ENCODE measurements at regions not wholly inside any gene's neighbourhood (a gene's known extent, or its start where the extent isn't known, plus 50 kb on each side); places are given as distances from the start of the nearest gene placed in this dataset.
"Not testable (repeated sequence)": the region's sequence is repeated elsewhere in the genome, so short reads cannot be mapped to it uniquely, and the experiment has no call there.

DNA sequence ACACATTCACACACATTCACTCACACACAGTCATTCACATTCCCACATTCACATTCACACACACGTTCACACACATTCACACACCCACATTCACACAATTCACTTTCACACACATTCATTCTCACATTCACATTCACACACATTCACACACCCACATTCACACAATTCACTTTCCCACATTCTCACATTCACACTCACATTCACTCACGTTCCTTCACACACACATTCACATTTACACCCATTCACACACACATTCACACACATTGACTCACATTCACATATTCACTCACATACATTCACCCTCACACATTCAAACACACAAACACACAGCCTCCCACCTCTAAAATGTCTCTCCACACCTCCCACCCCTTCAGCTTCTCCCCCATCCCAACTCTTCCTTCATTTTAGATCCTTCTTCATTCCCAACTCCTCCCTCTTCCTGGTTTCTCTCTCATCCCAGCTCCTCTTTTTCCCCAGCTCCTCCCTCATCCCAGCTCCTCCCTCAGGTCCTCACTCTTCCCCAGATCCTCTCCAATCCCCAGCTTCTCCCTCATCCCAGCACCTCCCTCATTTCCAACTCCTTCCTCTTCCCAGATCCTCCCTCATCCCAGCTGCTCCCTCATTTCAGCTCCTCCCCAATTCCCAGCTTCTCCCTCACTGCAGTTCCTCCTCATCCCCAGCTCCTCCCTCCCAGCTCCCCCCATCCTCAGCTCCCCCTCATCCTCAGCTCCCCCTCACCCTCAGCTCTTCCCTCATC, 111.0 kb downstream of the FAM53A start:
- DNase-seq (ENCODE audit: low read depth in 1 of 2, low spot score in 1 of 2) = no peak

DNA sequence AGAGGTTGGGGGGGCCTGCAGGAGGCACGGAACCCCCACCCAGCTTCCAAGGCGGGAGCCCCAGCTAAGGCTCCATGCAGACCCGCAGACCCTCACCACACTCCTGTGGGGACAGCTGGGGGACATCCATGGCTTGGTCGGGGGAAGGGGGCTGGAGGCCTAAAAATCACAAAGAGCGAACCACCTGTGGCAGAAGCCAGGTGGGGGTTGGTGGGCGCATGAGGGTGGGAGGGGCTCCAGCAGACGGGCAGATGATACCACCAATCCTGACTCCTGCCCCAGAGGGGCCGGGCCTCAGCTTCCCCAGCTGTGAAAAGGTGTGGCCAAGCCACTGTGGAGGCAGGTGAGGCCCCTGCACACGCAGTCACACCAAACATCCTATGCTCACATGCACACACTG, 111.6 kb downstream of the FAM53A start:
- DNase-seq (ENCODE audit: low read depth in 1 of 2, low spot score in 1 of 2) = no peak

DNA sequence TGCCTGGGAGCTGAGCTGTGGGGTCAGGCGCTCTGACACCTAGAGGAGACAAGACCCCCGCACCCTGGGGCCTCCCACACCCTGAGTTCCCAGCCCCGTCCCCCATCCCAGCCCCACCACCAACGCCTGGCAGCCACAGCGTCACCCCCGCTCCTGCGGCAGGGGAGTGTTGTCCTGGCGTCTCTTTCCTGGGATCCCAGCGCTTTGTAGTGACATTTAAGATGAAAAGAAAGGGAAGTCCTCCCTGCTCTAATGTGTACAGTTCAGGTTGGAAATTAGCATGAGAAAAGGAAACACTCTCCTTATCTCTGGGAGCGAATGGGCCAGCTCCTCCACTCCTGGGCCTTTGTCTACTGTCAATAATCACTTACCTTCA, 112.1 kb downstream of the FAM53A start:
- DNase-seq (ENCODE audit: low read depth in 1 of 2, low spot score in 1 of 2) = no peak

DNA sequence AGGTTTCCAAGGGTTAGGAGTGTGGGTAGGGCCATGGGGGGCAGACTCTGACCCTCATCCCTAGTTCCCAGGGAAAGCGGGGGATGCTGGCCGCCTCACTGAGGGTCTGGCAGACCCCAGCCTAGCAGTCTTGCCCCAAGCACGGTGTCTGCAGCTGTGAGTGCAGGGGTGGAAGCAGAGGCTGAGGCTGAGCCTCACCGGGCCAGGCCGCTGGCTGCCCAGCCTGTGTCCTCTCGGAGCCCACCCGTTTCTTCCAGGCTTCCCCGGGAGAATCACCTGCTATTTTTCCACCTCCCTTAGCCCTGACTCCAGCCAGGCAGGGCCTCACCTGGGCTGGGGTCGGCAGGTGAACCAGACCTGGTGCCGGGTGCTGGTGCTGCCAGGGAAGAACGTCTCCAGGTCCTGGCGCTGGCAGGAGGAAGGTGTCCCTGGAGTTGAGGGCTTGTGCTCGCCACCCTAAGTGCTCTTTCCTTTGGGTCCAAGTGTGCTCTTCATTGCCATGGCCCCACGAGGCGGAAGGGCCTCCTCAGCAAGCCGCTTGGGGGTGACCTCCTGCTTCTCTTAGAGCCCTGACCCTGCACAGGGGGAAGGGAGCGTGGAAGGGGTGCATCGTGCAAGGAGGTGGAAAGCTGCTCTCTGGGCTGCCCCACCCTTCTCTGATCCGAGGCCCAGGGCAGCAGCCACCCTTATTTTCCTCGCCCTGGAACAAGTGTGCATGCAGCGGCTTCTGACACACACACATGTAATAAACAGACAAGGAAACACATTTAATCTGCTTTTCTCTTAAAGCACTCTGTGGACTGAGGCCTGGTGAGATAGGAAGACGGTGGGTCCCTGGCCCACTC, 112.7 kb downstream of the FAM53A start:
- no peak for DNase-seq (ENCODE audit: low read depth in 1 of 2, low spot score in 1 of 2)

DNA sequence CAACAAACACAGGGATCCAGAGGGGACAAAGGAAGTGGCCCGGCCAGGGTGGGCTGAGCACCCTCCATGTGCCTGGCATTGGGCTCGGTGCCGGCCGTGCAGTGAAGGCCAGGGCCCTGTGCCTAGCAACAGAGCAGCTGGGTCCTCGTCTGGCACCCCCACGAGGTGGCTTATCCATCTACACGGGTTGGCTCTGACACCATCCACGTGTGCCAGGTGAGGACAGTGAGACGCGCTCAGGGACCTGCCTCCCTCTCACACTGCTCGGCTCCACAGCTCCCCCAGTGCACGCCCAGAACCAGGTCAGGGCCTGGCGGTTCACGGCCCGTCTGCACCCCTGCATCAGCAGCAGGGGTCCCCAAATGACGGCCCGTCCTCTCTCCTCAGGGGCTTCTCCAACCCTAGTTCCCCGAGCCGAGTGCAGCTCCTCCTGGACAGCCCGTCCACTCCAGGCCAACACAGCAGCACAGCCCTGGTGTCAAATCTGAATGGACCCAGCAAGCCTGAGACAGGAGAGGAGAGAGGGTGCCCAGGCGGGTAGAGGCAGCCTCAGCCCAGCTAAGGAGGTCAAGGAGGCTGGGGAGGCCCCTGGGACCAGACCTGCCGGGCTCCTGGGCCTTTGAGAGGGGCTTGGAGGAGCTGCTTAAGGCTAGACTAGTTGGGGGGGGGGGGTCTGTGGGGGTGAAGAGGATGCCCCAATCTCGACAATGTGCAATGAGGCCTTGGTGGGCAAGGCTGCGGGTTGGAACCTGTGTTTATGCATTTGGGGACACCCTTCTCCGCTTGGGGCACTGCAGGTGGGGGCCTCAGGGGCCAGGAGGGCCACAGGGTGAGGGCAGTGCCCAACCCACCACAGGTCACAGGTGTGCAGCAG, 113.6 kb downstream of the FAM53A start:
- no peak for DNase-seq (ENCODE audit: low read depth in 1 of 2, low spot score in 1 of 2)

DNA sequence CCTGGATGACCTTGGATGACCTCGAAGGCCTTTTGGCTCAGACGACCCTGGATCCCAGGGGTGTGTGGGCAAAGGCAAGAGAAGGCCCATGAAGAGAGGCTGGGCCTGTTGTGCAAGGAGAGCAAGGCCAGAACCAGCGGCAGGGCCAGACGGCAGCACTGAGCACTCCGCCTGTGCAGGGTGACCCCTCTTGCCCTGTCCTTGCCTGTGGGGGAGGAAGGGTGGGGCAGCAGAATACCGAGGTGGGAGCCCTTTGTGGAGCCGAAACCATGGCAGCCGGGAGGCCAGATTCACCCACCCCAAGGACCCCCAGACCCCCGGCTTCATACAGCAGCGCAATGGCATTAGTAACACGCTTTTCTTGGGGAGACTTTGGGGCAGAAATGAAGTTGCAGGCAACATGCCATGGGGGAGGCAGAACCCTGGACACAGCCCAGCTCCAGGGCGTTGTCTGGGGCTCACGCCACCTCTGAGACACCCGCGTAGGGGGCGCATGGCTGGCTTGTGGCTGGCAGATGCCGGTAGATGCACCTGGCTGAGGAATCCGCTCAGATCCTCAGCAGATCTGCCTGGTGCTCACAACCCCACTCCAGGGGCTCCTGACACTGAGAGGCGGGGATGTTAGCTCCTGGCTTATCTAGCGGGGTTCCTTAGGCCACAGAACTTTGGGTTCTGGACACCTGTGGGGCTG, 114.5 kb downstream of the FAM53A start:
- DNase-seq (ENCODE audit: low read depth in 1 of 2, low spot score in 1 of 2) = no peak

DNA sequence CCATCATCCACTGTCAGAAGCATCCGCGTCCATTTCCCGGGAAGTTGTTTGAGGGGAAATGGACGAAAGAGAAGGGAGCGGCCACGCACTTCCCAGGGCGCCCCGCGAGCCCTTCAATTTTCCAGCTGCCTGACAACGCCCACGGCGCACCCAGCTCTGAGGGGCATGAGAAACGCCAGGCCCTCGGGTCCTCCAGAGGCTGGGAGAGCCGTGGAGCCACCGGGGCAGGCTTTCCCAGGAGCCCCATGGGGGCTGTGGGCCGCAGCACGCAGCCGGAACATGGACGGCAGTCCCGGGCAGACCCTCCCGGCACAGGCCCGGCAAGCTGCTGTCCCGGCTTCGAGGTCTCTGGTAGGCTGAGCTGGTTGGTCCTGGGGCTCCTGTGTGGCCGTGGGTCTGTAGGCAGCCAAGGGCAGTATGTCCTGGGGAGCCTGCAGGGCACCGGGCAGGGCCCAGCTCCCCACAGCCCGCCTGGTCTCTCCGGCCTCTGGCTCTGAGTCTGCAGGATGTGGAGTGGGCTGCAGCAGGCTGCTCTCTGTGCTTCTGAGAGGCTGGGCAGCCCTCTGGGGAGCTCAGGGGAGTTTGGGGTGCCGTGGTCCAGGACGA, 115.2 kb downstream of the FAM53A start:
- DNase-seq (ENCODE audit: low read depth in 1 of 2, low spot score in 1 of 2) = no peak

DNA sequence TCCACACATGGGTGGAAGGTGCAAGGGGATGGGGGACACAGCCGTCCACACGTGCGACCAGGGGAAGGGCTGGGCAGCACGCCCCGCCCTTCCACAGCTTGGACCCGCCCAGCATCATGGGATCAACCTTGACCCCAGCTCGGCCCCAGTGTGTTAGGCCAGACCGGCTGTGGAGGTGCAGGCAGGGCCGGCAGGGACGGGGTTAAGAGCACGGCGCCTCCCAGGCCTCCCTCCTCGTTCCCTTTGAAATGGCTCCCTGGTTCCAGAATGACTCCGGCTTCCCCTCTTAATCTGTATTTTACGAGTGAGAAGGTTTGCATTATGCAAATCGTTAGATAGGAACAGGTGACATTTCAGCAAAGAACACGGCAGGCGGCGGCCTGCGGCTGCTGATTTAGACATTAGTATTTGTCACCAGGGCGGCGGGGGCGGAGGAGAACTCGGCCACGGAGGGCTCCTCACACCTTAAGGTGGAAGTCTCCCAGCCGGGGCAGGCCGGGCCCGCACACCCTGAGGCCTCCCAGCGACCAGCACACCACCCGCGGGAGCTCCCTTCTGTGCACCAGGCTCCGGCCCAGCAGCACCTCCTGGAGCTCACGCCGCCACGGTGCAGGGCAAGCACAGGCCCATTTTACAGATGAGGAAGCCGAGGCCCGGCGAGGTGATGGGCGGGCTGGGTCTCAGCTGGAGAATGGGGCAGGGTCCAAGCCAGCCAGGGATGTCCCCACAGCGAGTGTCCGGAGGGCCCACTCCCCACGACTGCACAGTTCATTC, 116.1 kb downstream of the FAM53A start:
- no peak for DNase-seq (ENCODE audit: low read depth in 1 of 2, low spot score in 1 of 2)

DNA sequence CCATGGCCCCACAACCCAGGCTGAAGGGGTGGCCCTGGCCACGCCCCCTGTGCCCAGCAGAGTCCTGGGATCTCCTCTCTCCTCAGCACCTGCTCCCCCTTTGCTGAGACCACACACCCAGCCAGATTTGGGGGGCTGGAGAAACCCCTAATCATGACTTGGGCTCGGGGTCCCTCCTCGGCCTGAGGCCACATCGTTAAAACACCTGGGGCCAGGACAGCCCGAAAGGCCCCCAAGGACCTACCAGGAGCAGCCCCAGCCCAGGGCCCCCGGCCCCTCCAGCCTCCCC, 116.7 kb downstream of the FAM53A start:
- no peak for DNase-seq (ENCODE audit: low read depth in 1 of 2, low spot score in 1 of 2)

DNA sequence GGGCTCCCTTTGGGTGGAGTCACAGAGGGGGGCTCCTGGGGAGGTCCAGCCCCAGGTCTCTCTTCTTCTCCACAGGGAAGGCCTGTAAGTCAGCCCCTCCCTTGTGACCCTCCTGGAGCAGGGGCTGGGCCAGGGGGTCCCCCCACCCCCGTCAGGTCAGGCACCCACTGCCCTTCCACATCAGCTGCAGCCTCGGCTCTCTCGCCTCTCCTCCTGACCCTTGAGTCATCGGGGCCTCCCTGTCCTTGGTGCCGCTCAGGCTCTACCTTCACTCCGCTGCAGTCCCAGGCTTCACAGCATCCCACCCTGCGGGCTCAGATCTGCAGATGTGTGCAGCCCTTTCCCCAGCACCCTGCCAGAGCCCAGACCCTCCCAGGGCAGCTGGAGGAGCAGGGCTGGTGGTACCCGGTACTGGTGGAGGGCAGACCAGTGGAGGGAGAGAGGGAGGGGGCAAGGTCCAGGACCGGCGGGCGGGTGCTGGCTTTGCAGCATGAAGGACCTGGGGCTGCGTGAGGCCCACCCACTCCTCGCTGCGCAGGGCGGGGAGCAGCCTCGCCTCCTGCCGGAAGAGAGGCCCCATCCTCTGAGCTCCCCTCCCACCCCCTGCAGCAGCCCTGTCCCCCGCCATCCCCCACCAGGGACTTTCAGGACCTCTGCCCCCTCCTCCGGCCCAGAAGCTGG, 117.1 kb downstream of the FAM53A start:
- no peak for DNase-seq (ENCODE audit: low read depth in 1 of 2, low spot score in 1 of 2)

DNA sequence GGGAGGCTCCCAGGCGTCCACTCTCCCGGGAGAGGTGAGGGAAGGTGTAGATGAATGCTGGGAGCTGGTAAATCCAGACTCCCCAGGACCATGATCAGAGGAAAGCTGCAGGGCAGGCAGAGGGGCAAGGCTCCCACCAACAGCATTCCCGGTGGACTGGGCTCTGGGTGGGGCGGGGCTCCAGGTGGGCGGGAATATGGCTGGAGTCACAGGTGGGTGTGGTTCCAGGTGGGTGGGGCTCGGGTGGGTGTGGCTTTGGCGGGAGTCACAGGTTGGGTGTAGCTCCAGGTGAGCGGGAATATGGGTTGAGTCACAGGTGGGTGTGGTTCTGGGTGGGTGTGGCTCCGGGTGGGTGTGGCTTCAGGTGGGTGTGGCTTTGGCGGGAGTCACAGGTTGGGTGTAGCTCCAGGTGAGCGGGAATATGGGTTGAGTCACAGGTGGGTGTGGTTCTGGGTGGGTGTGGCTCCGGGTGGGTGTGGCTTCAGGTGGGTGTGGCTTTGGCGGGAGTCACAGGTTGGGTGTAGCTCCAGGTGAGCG, 117.7 kb downstream of the FAM53A start:
- DNase-seq (ENCODE audit: low read depth in 1 of 2, low spot score in 1 of 2) = not testable (repeated sequence)

DNA sequence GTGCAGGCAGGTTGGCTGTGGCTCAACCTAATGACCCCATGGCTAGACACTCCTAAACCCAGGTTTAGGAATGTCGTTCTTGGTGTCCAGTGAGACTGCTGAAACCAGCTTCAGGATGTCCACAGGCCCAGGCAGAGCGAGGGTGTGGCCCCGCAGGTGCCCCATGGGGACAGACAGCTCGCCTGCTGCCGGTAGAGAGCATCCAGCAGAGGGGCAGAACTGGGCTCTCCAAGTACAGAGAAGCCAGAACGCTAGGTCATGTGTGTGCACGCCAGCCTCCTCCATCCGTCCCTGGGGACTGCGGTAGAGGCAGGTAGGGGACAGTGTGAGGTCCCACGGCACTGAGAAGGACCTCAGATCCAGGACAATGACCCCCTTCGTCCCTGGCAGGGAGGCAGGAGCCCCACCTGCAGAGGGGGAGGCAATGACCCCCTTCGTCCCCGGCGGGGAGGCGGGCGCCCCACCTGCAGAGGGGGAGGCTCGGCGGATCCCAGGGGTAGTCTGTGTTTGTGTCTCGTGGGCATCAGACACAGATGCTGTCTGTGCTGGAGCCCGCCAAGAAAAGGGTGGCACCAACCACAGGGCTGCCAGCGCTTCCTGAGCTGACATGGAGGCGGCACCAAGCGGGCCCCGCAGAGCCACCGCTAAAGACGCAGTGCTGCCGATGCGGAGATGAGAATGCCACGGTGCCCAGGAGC, 118.4 kb downstream of the FAM53A start:
- DNase-seq (ENCODE audit: low read depth in 1 of 2, low spot score in 1 of 2) = no peak

DNA sequence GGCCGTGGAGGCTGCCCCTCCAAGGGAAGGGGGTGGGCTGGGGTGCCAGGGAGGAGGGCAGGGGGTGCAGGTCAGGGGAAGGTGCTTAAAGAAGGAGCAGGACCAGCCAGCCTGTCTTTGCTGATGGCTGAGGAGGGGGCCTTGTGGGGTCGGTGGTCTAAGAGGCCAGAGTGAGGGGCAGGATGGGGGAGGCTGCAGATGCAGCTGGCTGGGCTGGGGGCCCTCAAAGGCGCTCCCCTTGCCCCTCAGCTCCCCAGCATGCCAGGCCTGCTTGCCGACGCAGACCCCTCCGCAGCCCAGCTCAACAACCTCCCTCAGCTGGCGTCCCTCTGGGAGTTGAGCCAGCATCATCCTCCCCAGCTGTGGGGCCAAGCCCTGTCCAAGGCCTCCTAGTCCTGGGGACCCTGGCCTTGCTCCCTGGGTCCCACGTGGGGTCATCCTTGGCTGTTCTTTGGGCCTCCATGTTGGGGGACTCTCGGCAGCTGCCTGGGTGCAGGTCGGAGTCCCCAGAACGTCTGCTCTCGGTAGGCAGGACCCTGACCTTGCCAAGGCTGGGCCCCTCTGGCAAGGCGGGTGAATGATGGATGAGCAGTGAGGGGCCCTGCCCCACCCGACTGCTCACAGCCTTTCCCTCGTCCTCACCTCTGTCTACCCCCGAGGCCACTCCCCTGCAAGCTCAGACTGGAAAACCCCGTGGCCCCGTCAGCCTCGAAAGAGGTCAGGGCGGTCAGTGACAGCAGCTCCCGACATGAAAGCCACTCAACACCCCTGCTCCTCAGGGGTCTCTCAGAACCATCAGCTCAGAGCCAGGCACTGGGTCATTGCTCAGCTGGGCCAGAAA, 119.4 kb downstream of the FAM53A start:
- no peak for DNase-seq (ENCODE audit: low read depth in 1 of 2, low spot score in 1 of 2)

DNA sequence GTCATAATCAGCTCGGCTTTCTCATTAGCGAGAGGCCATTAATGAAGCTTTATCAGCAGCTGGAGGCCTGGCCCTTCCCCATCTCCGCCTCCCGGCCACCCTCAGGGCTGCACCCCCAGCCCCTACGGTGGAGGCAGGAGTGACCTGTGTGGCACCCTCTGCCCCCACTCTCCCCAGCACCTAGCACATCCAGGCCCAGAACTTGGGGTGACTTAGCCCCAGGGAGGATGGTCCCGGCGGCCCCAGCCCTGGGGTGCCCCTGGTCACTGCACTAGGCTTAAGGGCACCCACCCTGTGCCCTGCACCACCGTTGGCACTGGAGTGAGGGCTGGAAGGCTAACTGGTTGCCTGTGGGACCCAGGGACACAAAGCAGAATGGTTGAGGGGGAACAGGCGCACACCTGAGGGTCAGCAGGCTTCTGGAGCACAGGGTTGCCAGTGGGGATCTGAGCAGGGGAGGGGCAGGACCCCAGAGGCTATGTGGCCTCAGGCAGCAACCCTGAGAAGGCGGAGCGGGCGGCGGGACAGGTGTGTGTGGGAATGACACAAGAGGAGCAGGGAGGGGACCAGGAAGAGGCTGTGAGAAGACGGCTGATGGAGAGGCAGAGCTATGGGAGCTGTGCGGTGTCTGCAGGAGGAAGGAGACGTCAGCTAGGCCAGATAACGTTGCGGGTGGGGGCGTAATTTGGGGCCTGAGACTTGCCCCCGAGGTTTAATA, 120.2 kb downstream of the FAM53A start:
- DNase-seq (ENCODE audit: low read depth in 1 of 2, low spot score in 1 of 2) = no peak

DNA sequence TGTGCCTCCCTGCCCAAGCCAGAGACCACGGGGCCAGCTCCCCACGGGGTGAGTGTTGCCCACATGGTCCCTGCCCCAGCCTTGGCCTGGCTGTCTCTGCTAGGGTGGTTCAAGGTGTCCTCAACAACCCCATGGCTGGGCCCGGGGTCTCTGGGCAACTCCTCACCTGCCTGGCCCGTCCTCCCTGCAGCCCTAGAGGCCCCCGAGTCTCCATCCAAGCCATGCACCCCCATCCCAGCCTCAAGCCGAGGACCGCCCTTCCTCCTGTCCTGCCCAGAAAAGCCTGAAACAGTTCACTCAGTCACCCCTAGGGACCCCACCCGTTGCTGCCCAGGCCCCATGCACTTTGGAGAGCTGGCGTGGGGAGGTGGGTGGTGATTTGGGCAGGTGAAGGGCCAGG, 120.9 kb downstream of the FAM53A start:
- no peak for DNase-seq (ENCODE audit: low read depth in 1 of 2, low spot score in 1 of 2)

DNA sequence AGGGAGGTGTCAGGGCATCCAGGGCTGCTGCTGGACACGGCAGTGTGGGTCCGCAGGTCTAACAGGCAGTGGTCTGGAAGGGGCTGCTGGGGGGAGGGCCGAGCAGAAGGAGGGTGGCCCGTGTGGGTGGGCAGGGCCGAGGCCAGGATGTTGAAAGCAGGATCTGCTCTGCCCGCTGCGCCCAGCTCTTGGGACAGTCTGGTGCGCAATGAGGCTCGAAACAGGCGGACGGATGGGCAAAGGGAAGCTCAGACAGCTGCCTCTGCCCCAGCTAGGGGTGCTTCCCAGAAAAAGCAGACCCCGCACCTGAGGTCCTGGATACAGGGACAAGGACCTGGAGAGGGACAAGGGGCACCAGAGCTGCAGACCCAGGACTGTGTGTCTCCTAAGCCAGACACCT, 121.3 kb downstream of the FAM53A start:
- no peak for DNase-seq (ENCODE audit: low read depth in 1 of 2, low spot score in 1 of 2)

DNA sequence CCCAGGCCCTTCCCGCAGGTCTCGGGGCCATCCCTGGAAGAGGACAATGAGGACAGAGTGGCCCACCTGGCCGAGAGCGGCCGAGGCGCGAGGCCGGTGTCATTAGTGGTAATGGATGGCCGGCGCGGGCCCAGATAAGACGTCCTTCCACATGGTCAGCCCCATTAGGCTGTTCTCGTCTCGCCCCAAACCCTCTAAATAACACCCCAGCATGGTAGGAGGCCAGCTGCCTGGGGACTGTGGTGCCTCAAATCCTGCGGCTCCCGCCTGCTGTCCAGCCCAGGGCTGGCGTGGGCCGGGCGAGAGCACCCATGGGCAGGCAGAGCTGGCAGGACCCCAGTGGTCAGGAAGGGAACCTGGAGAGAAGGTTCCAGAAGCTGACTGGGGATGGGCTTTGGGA, 121.7 kb downstream of the FAM53A start:
- DNase-seq (ENCODE audit: low read depth in 1 of 2, low spot score in 1 of 2) = no peak
